H1 (cell line): ENCODE measurements at regions not wholly inside any gene's neighbourhood (a gene's known extent, or its start where the extent isn't known, plus 50 kb on each side); places are given as distances from the start of the nearest gene placed in this dataset.

Experiments used
- CTCF ChIA-PET: fragments of 300-600 bp; sonication (Branson Sonifier 250); formaldehyde crosslinking; loops from one replicate; lab custom pipeline; 2021; ENCODE audit not compliant: partially characterized antibody; lab: Charles Lee
- POLR2A ChIA-PET: fragments of 300-600 bp; sonication (Branson Sonifier 250); formaldehyde crosslinking; loops from one replicate; lab custom pipeline; 2021; ENCODE audit warnings: inconsistent platforms; ENCODE audit not compliant: partially characterized antibody; lab: Charles Lee
- DNase-seq, 2 experiments: peaks; one replicate each; pipeline versions ENCODE4 v3.0.0 to v3.0.0-alpha.2; 2010 to 2022; ENCODE audit warnings: low spot score in 2 of 2, low read depth in 1 of 2, mixed read lengths in 1 of 2
- FAIRE-seq: peaks from 2 replicates; lab custom pipeline; 2011; peaks lifted over from hg19 to GRCh38; lab: Jason Lieb, UNC
- H2AFZ ChIP-seq: 2 replicates; pipeline ENCODE4 v1.8.1; 2012; ENCODE audit warnings: low read length, inconsistent platforms
- H2AK5ac ChIP-seq: 2 replicates; pipeline ENCODE4 v1.6.1; 2013; ENCODE audit warnings: low read depth, low read length
- H2BK120ac ChIP-seq: replicated peaks from 2 replicates; pipeline ENCODE3; 2013; ENCODE audit warnings: low read depth, low read length, inconsistent platforms
- H2BK12ac ChIP-seq: 2 replicates; pipeline ENCODE4 v1.6.1; 2013; ENCODE audit warnings: low read depth, low read length
- H2BK15ac ChIP-seq: 2 replicates; pipeline ENCODE4 v1.6.1; 2013; ENCODE audit warnings: low read length
- H2BK20ac ChIP-seq: 2 replicates; pipeline ENCODE4 v1.6.1; 2013; ENCODE audit warnings: low read length
- H2BK5ac ChIP-seq: 2 replicates; pipeline ENCODE4 v1.6.1; 2013; ENCODE audit warnings: low read depth, low read length
- H3K14ac ChIP-seq: 2 replicates; pipeline ENCODE4 v1.6.1; 2013; ENCODE audit warnings: inconsistent platforms; ENCODE audit not compliant: insufficient read length
- H3K18ac ChIP-seq: 2 replicates; pipeline ENCODE4 v1.6.1; 2013; ENCODE audit warnings: low read length; ENCODE audit errors: extremely low read depth
- H3K23ac ChIP-seq: 2 replicates; pipeline ENCODE4 v1.6.1; 2013; ENCODE audit warnings: inconsistent platforms; ENCODE audit not compliant: insufficient read length
- H3K23me2 ChIP-seq: 2 replicates; pipeline ENCODE4 v1.6.1; 2013; ENCODE audit warnings: low read depth, low read length
- H3K27ac ChIP-seq: 2 replicates; pipeline ENCODE4 v1.6.1; 2011; ENCODE audit warnings: low read depth, low read length, inconsistent platforms
- H3K27me3 ChIP-seq, 4 experiments: replicated peaks in 1 of 4; 1 replicate in 1 of 4; 2 replicates in 3 of 4; pipeline versions ENCODE4 v1.6.1 to v1.8.1; 2011 to 2013; ENCODE audit warnings: low read length in 3 of 4, mild to moderate bottlenecking in 3 of 4, inconsistent platforms in 2 of 4, mixed read lengths in 2 of 4, moderate library complexity in 1 of 4; ENCODE audit not compliant: control insufficient read depth in 3 of 4, insufficient read depth in 3 of 4; ENCODE audit errors: extremely low read depth in 1 of 4
- H3K36me3 ChIP-seq, 4 experiments: 2 replicates each; pipeline versions ENCODE4 v1.6.1 to v1.8.1; 2011 to 2013; ENCODE audit warnings: mild to moderate bottlenecking in 4 of 4, low read length in 3 of 4, moderate library complexity in 2 of 4, control low read depth in 1 of 4, inconsistent platforms in 1 of 4; ENCODE audit not compliant: insufficient read depth in 4 of 4, control insufficient read depth in 2 of 4
- H3K4ac ChIP-seq: replicated peaks from 2 replicates; pipeline ENCODE3; 2013; ENCODE audit warnings: low read length, low read depth, mixed read lengths, inconsistent platforms; ENCODE audit not compliant: insufficient read length
- H3K4me1 ChIP-seq, 4 experiments: replicated peaks in 1 of 4; 1 replicate in 1 of 4; 2 replicates in 3 of 4; pipeline versions ENCODE4 v1.6.1 to v1.8.1; 2011 to 2013; ENCODE audit warnings: low read length in 3 of 4, inconsistent platforms in 2 of 4, mixed read lengths in 1 of 4; ENCODE audit not compliant: insufficient read depth in 4 of 4, control insufficient read depth in 3 of 4
- H3K4me2 ChIP-seq, 2 experiments: 2 replicates each; pipeline versions ENCODE4 v1.6.1 to v1.8.1; 2011 to 2013; ENCODE audit warnings: low read depth in 2 of 2, low read length in 2 of 2, control low read depth in 1 of 2, inconsistent platforms in 1 of 2, mild to moderate bottlenecking in 1 of 2; ENCODE audit not compliant: insufficient read depth in 1 of 2
- H3K4me3 ChIP-seq, 4 experiments: fragments of 200-600, 300-600 bp in 1 of 4; sonication (generic), shearing (Covaris generic), sonication (Bioruptor Twin) in 1 of 4; 2 replicates each; pipeline versions ENCODE4 v1.5.1 to v1.8.1; 2011 to 2016; ENCODE audit warnings: low read length in 4 of 4, low read depth in 3 of 4, control low read depth in 2 of 4, inconsistent platforms in 2 of 4, mild to moderate bottlenecking in 2 of 4, mixed read lengths in 1 of 4, moderate library complexity in 1 of 4; ENCODE audit not compliant: insufficient read depth in 2 of 4; ENCODE audit errors: extremely low read depth in 1 of 4
- H3K56ac ChIP-seq: replicated peaks from 2 replicates; pipeline ENCODE3; 2013; ENCODE audit warnings: low read depth, mild to moderate bottlenecking, mixed read lengths, low read length, inconsistent platforms; ENCODE audit not compliant: insufficient read length
- H3K79me1 ChIP-seq: 2 replicates; pipeline ENCODE4 v1.6.1; 2013; ENCODE audit warnings: low read depth, low read length, control low read depth
- H3K79me2 ChIP-seq, 2 experiments: 2 replicates each; pipeline versions ENCODE4 v1.6.1 to v1.8.1; 2012 to 2013; ENCODE audit warnings: low read length in 2 of 2, mild to moderate bottlenecking in 2 of 2, inconsistent platforms in 1 of 2; ENCODE audit not compliant: insufficient read depth in 2 of 2, control insufficient read depth in 1 of 2
- H3K9ac ChIP-seq, 4 experiments: replicated peaks in 1 of 4; 1 replicate in 1 of 4; 2 replicates in 3 of 4; pipeline versions ENCODE4 v1.6.1 to v1.8.1; 2011 to 2013; ENCODE audit warnings: low read depth in 3 of 4, low read length in 3 of 4, control low read depth in 2 of 4, mild to moderate bottlenecking in 2 of 4, moderate library complexity in 2 of 4, inconsistent platforms in 1 of 4; ENCODE audit errors: extremely low read depth in 1 of 4
- H3K9me3 ChIP-seq, 2 experiments: 2 replicates each; pipeline versions ENCODE4 v1.6.1 to v1.8.1; 2012 to 2013; ENCODE audit warnings: mild to moderate bottlenecking in 2 of 2, moderate library complexity in 2 of 2, control low read depth in 1 of 2, inconsistent platforms in 1 of 2, low read depth in 1 of 2, low read length in 1 of 2, mixed read lengths in 1 of 2; ENCODE audit not compliant: insufficient read depth in 2 of 2
- H4K20me1 ChIP-seq, 2 experiments: replicated peaks in 1 of 2; 2 replicates each; pipeline versions ENCODE3 to v1.8.1; 2011 to 2013; ENCODE audit warnings: inconsistent platforms in 2 of 2, low read length in 2 of 2, mild to moderate bottlenecking in 1 of 2; ENCODE audit not compliant: insufficient read depth in 2 of 2, control insufficient read depth in 1 of 2
- H4K5ac ChIP-seq: 2 replicates; pipeline ENCODE4 v1.6.1; 2013; ENCODE audit warnings: low read length, low read depth, mixed read lengths, inconsistent platforms; ENCODE audit not compliant: insufficient read length
- H4K8ac ChIP-seq: 2 replicates; pipeline ENCODE4 v1.8.0; 2013; ENCODE audit warnings: mild to moderate bottlenecking, moderate library complexity, low read length, inconsistent platforms; ENCODE audit not compliant: insufficient read depth; ENCODE audit errors: extremely low read depth
- H4K91ac ChIP-seq: replicated peaks from 2 replicates; pipeline ENCODE3; 2013; ENCODE audit warnings: low read length, mixed read lengths, inconsistent platforms; ENCODE audit not compliant: insufficient read length
- EZH2 ChIP-seq: fragments of 200-600 bp; sonication (generic); IDR thresholded peaks from 2 replicates; pipeline ENCODE4 v1.7.1; 2012; ENCODE audit warnings: low read depth, mild to moderate bottlenecking, moderate library complexity, low read length, inconsistent platforms; ENCODE audit not compliant: severe bottlenecking
- FOSL1 ChIP-seq: IDR thresholded peaks from 2 replicates; pipeline ENCODE4 v1.6.1; 2011; ENCODE audit warnings: mild to moderate bottlenecking, low read depth, low read length, moderate library complexity; ENCODE audit not compliant: insufficient read depth
- GTF2F1 ChIP-seq: IDR thresholded peaks from 2 replicates; pipeline ENCODE4 v1.6.1; 2012; ENCODE audit warnings: low read depth, low read length, improper control_type of control experiment, borderline replicate concordance
- RBBP5 ChIP-seq: IDR thresholded peaks from 2 replicates; pipeline ENCODE4 v1.7.1; 2012; ENCODE audit warnings: low read depth, mild to moderate bottlenecking, inconsistent platforms, low read length, moderate library complexity, borderline replicate concordance
- SP2 ChIP-seq: IDR thresholded peaks from 2 replicates; pipeline ENCODE4 v1.6.1; 2012; ENCODE audit warnings: mild to moderate bottlenecking, low read length, inconsistent platforms
- TAF1 ChIP-seq: IDR thresholded peaks from 2 replicates; pipeline ENCODE4 v1.6.1; 2011; ENCODE audit warnings: mild to moderate bottlenecking, low read depth, low read length
- YY1 ChIP-seq: IDR thresholded peaks from 2 replicates; pipeline ENCODE4 v1.6.1; 2011; ENCODE audit warnings: low read depth, mild to moderate bottlenecking, low read length
- ZNF274 ChIP-seq: IDR thresholded peaks from 2 replicates; pipeline ENCODE4 v1.7.0; 2012; ENCODE audit warnings: low read length, borderline replicate concordance; ENCODE audit errors: extremely low read depth
- WGBS, 2 experiments: shearing (Covaris generic) in 1 of 2; methylation state at CpG; one replicate each; pipeline versions ENCODE4 v1.1.6 to v1.1.7; 2013 to 2015; ENCODE audit warnings: low lambda C conversion rate in 2 of 2, mixed read lengths in 2 of 2, inconsistent platforms in 1 of 2, low coverage in 1 of 2, missing lambda C conversion rate in 1 of 2; ENCODE audit not compliant: insufficient replicate concordance in 2 of 2, insufficient coverage in 1 of 2, insufficient read length in 1 of 2; ENCODE audit errors: extremely low coverage in 1 of 2, missing lambda C conversion rate in 1 of 2; 5-methylcytosine and 5-hydroxymethylcytosine counted together
- TF ChIP-seq, protein P1 (sequence below): IDR thresholded peaks from 2 replicates; pipeline ENCODE4 v1.6.1; 2012; ENCODE audit warnings: low read length, inconsistent platforms
- TF ChIP-seq, protein P2 (sequence below), 3 experiments: IDR thresholded peaks; 1 replicate in 2 of 3; 2 replicates in 1 of 3; pipeline versions ENCODE4 v1.5.1 to v1.6.1; 2011; ENCODE audit warnings: low read length in 3 of 3, mild to moderate bottlenecking in 3 of 3, inconsistent platforms in 2 of 3, low read depth in 1 of 3, moderate library complexity in 1 of 3; ENCODE audit not compliant: insufficient read depth in 1 of 3; ENCODE audit errors: control extremely low read depth in 1 of 3

DNA sequence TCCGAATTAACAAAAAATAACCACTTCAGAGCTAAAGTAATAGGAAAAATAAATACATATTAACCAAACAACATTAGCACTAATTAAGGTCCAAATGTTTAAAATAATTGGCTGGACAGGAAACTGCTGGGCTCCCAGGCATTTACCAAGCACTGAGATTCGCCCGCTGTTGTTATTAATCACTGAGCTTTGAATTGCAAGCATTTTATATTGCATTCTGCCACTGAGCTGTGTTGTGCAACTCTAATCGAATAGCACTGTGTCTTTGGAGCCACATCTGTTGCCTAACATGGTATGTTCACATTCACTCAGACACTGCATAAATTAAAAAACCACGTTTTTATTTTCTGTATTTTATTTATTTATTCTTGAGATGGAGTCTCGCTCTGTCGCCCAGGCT lies 88.9 kb downstream of the SOWAHC start:
- Histone ChIP-seq H2BK5ac (no peak overlapping the region), H3K27me3 (no peaks in the 10 kb centered on the region), H4K8ac (no peak overlapping the region), H2BK15ac (no peak overlapping the region), H3K14ac (no peak overlapping the region), H2BK12ac (no peak overlapping the region), H3K4ac (no peak overlapping the region), H4K5ac (no peak overlapping the region), H3K4me3 (no peak overlapping the region), H3K27ac (no peak overlapping the region), H3K23me2 (no peaks in the 10 kb centered on the region), H3K9me3 (no peaks in the 10 kb centered on the region), H3K9ac (no peak overlapping the region), H3K36me3 (no peaks in the 10 kb centered on the region), H2AFZ (no peak overlapping the region), H3K23ac (no peak overlapping the region), H3K4me1 (peaks cover 3 to 11% (median 7%) of the 10 kb centered on the region in 4 experiments), H4K91ac (no peak overlapping the region), H4K20me1 (no peaks in the 10 kb centered on the region), H3K79me2 (no peaks in the 10 kb centered on the region), H2BK120ac (no peak overlapping the region), H3K18ac (no peak overlapping the region), H2BK20ac (no peak overlapping the region), H3K4me2 (no peak overlapping the region), H3K79me1 (no peaks in the 10 kb centered on the region), H3K56ac (no peak overlapping the region), H2AK5ac (no peak overlapping the region)
- FAIRE-seq, result no peak
- ChIA-PET POLR2A (interaction anchor here (1.0 kb wide), 1 partner anchor 88 kb away, joined by 3 read pairs; no protein-coding TSS in a partner anchor), CTCF (interaction anchor here (1.1 to 1.8 kb wide), 4 partner anchors 10 to 157 kb away, joined by 3 to 5 read pairs (median 5); no protein-coding TSS in a partner anchor)
- WGBS, 2 experiments, result 97% methylated on average over 7 of the region's 7 CpGs; no CpG with 5 or more reads in 1 of the 2 experiments
- no peak for DNase-seq
- no peak for TF ChIP-seq SP2
- TF ChIP-seq, protein P1, sequence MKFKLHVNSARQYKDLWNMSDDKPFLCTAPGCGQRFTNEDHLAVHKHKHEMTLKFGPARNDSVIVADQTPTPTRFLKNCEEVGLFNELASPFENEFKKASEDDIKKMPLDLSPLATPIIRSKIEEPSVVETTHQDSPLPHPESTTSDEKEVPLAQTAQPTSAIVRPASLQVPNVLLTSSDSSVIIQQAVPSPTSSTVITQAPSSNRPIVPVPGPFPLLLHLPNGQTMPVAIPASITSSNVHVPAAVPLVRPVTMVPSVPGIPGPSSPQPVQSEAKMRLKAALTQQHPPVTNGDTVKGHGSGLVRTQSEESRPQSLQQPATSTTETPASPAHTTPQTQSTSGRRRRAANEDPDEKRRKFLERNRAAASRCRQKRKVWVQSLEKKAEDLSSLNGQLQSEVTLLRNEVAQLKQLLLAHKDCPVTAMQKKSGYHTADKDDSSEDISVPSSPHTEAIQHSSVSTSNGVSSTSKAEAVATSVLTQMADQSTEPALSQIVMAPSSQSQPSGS, result no peak
- TF ChIP-seq, protein P2, sequence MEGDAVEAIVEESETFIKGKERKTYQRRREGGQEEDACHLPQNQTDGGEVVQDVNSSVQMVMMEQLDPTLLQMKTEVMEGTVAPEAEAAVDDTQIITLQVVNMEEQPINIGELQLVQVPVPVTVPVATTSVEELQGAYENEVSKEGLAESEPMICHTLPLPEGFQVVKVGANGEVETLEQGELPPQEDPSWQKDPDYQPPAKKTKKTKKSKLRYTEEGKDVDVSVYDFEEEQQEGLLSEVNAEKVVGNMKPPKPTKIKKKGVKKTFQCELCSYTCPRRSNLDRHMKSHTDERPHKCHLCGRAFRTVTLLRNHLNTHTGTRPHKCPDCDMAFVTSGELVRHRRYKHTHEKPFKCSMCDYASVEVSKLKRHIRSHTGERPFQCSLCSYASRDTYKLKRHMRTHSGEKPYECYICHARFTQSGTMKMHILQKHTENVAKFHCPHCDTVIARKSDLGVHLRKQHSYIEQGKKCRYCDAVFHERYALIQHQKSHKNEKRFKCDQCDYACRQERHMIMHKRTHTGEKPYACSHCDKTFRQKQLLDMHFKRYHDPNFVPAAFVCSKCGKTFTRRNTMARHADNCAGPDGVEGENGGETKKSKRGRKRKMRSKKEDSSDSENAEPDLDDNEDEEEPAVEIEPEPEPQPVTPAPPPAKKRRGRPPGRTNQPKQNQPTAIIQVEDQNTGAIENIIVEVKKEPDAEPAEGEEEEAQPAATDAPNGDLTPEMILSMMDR (IDR thresholded peaks at IDR 0.05; ENCODE audit: control extremely low read depth in 1 of 3, insufficient read depth in 1 of 3, low read depth in 1 of 3, low read length in 3 of 3), result no peak
- TF ChIP-seq ZNF274, result no peak
- no peak for TF ChIP-seq EZH2
- no peak for TF ChIP-seq FOSL1
- TF ChIP-seq RBBP5, result no peak
- no peak for TF ChIP-seq YY1
- no peak for TF ChIP-seq GTF2F1
- no peak for TF ChIP-seq TAF1
